GM23338 (cell line): ENCODE measurements at regions not wholly inside any gene's neighbourhood (a gene's known extent, or its start where the extent isn't known, plus 50 kb on each side); places are given as distances from the start of the nearest gene placed in this dataset.

Experiments
- ATAC-seq: fragments of 200-7000 bp; cut with Tn5 transposase; 3 replicates; pipeline ENCODE4 v1.9.1; 2020
- DNase-seq: peaks from one replicate; pipeline ENCODE4 v3.0.0-alpha.2; 2015; ENCODE audit warnings: low spot score
- H2AFZ ChIP-seq: fragments of 200-600 bp; sonication (generic); 2 replicates; pipeline ENCODE4 v1.8.0; 2016; ENCODE audit warnings: antibody characterized with exemption, mild to moderate bottlenecking, moderate library complexity
- H3F3A ChIP-seq: fragments of 200-600 bp; sonication (generic); replicated peaks from 2 replicates; pipeline ENCODE4 v1.8.0; 2017; ENCODE audit warnings: antibody characterized with exemption, mixed run types, low read depth
- H3K27ac ChIP-seq: fragments of 200-600 bp; sonication (generic); 2 replicates; pipeline ENCODE4 v1.6.1; 2016; ENCODE audit warnings: low read depth
- H3K27me3 ChIP-seq: fragments of 200-600 bp; sonication (generic); 2 replicates; pipeline ENCODE4 v1.8.0; 2016; ENCODE audit warnings: mild to moderate bottlenecking, mixed run types, moderate library complexity; ENCODE audit not compliant: insufficient read depth
- H3K36me3 ChIP-seq: fragments of 200-600 bp; sonication (generic); 2 replicates; pipeline ENCODE4 v1.8.0; 2016; ENCODE audit warnings: mild to moderate bottlenecking; ENCODE audit not compliant: insufficient read depth
- H3K4me1 ChIP-seq: fragments of 200-600 bp; sonication (generic); 2 replicates; pipeline ENCODE4 v1.8.0; 2016; ENCODE audit warnings: mild to moderate bottlenecking, moderate library complexity; ENCODE audit not compliant: insufficient read depth
- H3K4me2 ChIP-seq: fragments of 200-600 bp; sonication (generic); 2 replicates; pipeline ENCODE4 v1.7.1; 2017; ENCODE audit warnings: mixed run types
- H3K4me3 ChIP-seq: fragments of 200-600 bp; sonication (generic); 2 replicates; pipeline ENCODE4 v1.6.1; 2016; ENCODE audit warnings: mixed run types
- H3K79me2 ChIP-seq: fragments of 200-600 bp; sonication (generic); replicated peaks from 2 replicates; pipeline ENCODE4 v1.8.0; 2017; ENCODE audit warnings: mild to moderate bottlenecking; ENCODE audit not compliant: insufficient read depth
- H3K9me2 ChIP-seq: fragments of 200-600 bp; sonication (generic); 2 replicates; pipeline ENCODE4 v1.8.0; 2017; ENCODE audit not compliant: insufficient read depth
- H4K20me1 ChIP-seq: fragments of 200-600 bp; sonication (generic); replicated peaks from 2 replicates; pipeline ENCODE4 v1.8.0; 2017; ENCODE audit warnings: mild to moderate bottlenecking; ENCODE audit not compliant: insufficient read depth
- H3K27ac Mint-ChIP-seq: 2 replicates; pipeline ENCODE4 v1.8.0; 2020; ENCODE audit warnings: inconsistent platforms, mild to moderate bottlenecking, moderate library complexity, mixed read lengths
- H3K27me3 Mint-ChIP-seq: 3 replicates; pipeline ENCODE4 v1.8.0; 2022; ENCODE audit warnings: low read depth, mild to moderate bottlenecking, moderate library complexity, mixed read lengths, inconsistent platforms; ENCODE audit not compliant: insufficient read depth, poor library complexity
- H3K36me3 Mint-ChIP-seq: 3 replicates; pipeline ENCODE4 v1.8.0; 2021; ENCODE audit warnings: low read depth, mild to moderate bottlenecking, inconsistent platforms, moderate library complexity, mixed read lengths
- H3K4me1 Mint-ChIP-seq: 3 replicates; pipeline ENCODE4 v1.8.0; 2020; ENCODE audit warnings: mild to moderate bottlenecking, inconsistent platforms, mixed read lengths
- H3K4me3 Mint-ChIP-seq: 3 replicates; pipeline ENCODE4 v1.8.0; 2021; ENCODE audit warnings: moderate library complexity, mild to moderate bottlenecking, inconsistent platforms, mixed read lengths
- H3K9me3 Mint-ChIP-seq: 3 replicates; pipeline ENCODE4 v1.8.0; 2020; ENCODE audit warnings: moderate library complexity, mild to moderate bottlenecking, inconsistent platforms, mixed read lengths
- CREB1 ChIP-seq: fragments of 250-450 bp; sonication (Bioruptor Pico); IDR thresholded peaks from 2 replicates; pipeline ENCODE4 v1.5.0; 2020; ENCODE audit warnings: low read depth, mild to moderate bottlenecking, moderate library complexity
- ETS1 ChIP-seq: IDR thresholded peaks from 2 replicates; pipeline ENCODE4 v1.6.1; 2016; ENCODE audit warnings: antibody characterized with exemption
- EZH2phosphoT487 ChIP-seq: fragments of 200-600 bp; sonication (generic); IDR thresholded peaks from one replicate; pipeline ENCODE4 v1.8.1; 2018; ENCODE audit warnings: antibody characterized with exemption; ENCODE audit not compliant: unreplicated experiment
- JUNB ChIP-seq: IDR thresholded peaks from one replicate; pipeline ENCODE4 v1.6.1; 2016; ENCODE audit warnings: antibody characterized with exemption; ENCODE audit not compliant: unreplicated experiment
- NANOG ChIP-seq: IDR thresholded peaks from 2 replicates; pipeline ENCODE4 v1.6.1; 2016; ENCODE audit warnings: antibody characterized with exemption, borderline replicate concordance
- POLR2AphosphoS5 ChIP-seq: IDR thresholded peaks from 2 replicates; pipeline ENCODE4 v1.6.1; 2016; ENCODE audit warnings: antibody characterized with exemption, low read depth
- REST ChIP-seq: IDR thresholded peaks from one replicate; pipeline ENCODE4 v1.6.1; 2018; ENCODE audit warnings: antibody characterized with exemption; ENCODE audit not compliant: unreplicated experiment
- STAT1 ChIP-seq: IDR thresholded peaks from one replicate; pipeline ENCODE4 v1.6.1; 2016; ENCODE audit warnings: antibody characterized with exemption; ENCODE audit not compliant: unreplicated experiment
- ZNF114 ChIP-seq: fragments of 250-450 bp; sonication (Bioruptor Pico); IDR thresholded peaks from 2 replicates; pipeline ENCODE4 v1.5.0; 2020; ENCODE audit warnings: mild to moderate bottlenecking, moderate library complexity
- ZNF331 ChIP-seq: fragments of 250-450 bp; sonication (Bioruptor Pico); IDR thresholded peaks from 2 replicates; pipeline ENCODE4 v1.5.0; 2020; ENCODE audit warnings: low read depth, mild to moderate bottlenecking, moderate library complexity
- TF ChIP-seq, protein P1 (sequence below), 2 experiments: fragments of 200-600 bp in 1 of 2; sonication (generic) in 1 of 2; conservative IDR thresholded peaks; 2 replicates each; pipeline versions ENCODE4 v1.5.1 to v1.6.1; 2016 to 2017; ENCODE audit warnings: antibody characterized with exemption in 2 of 2, low read depth in 2 of 2, mild to moderate bottlenecking in 2 of 2, moderate library complexity in 1 of 2

GRCh38 chr1:216779686-216780085 is 56.5 kb upstream of the ESRRG start:
- H3K4me3 ChIP-seq = no peak overlapping the region
- DNase-seq (no peak), ATAC-seq (no peak)
- H2AFZ ChIP-seq = no peak overlapping the region
- Mint-ChIP-seq H3K27ac (no peak overlapping the region), H3K4me3 (no peak overlapping the region), H3K27me3 (no peaks in the 10 kb centered on the region), H3K36me3 (no peaks in the 10 kb centered on the region), H3K4me1 (peaks cover 27% of the 10 kb centered on the region), H3K9me3 (no peaks in the 10 kb centered on the region)
- H3K27ac ChIP-seq = peak overlapping the region; percentile 64; the same call in 1 of the 2 replicates
- TF ChIP-seq REST (no peak), ETS1 (no peak), ZNF114 (CRISPR knock-in tag) (no peak), JUNB (no peak), CREB1 (CRISPR knock-in tag) (no peak), NANOG (no peak)
- no peak overlapping the region for H3K4me2 ChIP-seq
- no peaks in the 10 kb centered on the region for H3F3A ChIP-seq
- H3K36me3 ChIP-seq = no peaks in the 10 kb centered on the region
- H3K79me2 ChIP-seq = no peaks in the 10 kb centered on the region
- no peaks in the 10 kb centered on the region for H4K20me1 ChIP-seq
- H3K9me2 ChIP-seq = no peaks in the 10 kb centered on the region; the same call in 1 of the 2 replicates
- H3K27me3 ChIP-seq = no peaks in the 10 kb centered on the region
- peaks cover 27% of the 10 kb centered on the region for H3K4me1 ChIP-seq

DNA sequence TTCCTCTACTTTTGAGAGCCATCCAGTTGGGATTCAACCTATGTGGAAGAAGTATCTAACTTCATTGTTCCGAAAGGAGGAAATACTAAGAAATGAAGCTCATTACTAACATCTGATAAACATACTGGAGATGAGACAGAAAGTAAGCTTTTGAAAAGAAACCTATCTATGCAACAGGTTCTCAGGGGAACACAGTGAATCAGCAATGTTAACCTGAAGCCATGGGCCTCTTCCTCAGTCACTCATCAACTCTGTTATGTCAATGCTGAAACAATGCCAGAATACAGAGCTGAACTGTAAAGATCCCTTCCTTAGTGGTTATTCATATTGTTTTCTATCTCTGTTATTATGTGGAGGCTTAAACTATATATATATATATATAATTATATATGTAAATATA is 55.5 kb upstream of the ESRRG start:
- Histone ChIP-seq H3K36me3 (no peaks in the 10 kb centered on the region), H3K79me2 (no peaks in the 10 kb centered on the region), H3K4me3 (no peak overlapping the region), H3K4me1 (peaks cover 25% of the 10 kb centered on the region), H3K4me2 (no peak overlapping the region), H4K20me1 (no peaks in the 10 kb centered on the region), H3K9me2 (no peaks in the 10 kb centered on the region; the same call in 1 of the 2 replicates), H2AFZ (peak overlapping the region; percentile 49; the same call in 1 of the 2 replicates), H3K27ac (no peak overlapping the region), H3K27me3 (no peaks in the 10 kb centered on the region), H3F3A (no peaks in the 10 kb centered on the region)
- Mint-ChIP-seq H3K27ac (no peak overlapping the region), H3K9me3 (no peaks in the 10 kb centered on the region), H3K4me3 (no peak overlapping the region), H3K36me3 (no peaks in the 10 kb centered on the region), H3K27me3 (no peaks in the 10 kb centered on the region), H3K4me1 (peaks cover 24% of the 10 kb centered on the region)
- DNase-seq (no peak), ATAC-seq (no peak)
- TF ChIP-seq POLR2AphosphoS5 (no peak), REST (no peak), CREB1 (CRISPR knock-in tag) (no peak), ZNF331 (CRISPR knock-in tag) (no peak), ZNF114 (CRISPR knock-in tag) (no peak), NANOG (no peak), STAT1 (no peak), ETS1 (no peak), JUNB (no peak), EZH2phosphoT487 (no peak)
- TF ChIP-seq, protein P1, sequence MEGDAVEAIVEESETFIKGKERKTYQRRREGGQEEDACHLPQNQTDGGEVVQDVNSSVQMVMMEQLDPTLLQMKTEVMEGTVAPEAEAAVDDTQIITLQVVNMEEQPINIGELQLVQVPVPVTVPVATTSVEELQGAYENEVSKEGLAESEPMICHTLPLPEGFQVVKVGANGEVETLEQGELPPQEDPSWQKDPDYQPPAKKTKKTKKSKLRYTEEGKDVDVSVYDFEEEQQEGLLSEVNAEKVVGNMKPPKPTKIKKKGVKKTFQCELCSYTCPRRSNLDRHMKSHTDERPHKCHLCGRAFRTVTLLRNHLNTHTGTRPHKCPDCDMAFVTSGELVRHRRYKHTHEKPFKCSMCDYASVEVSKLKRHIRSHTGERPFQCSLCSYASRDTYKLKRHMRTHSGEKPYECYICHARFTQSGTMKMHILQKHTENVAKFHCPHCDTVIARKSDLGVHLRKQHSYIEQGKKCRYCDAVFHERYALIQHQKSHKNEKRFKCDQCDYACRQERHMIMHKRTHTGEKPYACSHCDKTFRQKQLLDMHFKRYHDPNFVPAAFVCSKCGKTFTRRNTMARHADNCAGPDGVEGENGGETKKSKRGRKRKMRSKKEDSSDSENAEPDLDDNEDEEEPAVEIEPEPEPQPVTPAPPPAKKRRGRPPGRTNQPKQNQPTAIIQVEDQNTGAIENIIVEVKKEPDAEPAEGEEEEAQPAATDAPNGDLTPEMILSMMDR (conservative IDR thresholded peaks at IDR 0.05; ENCODE audit: low read depth in 2 of 2) = no peak
